ENCODE measurements at regions not wholly inside any gene's neighbourhood (a gene's known extent, or its start where the extent isn't known, plus 50 kb on each side); places are given as distances from the start of the nearest gene placed in this dataset.
"Not testable (repeated sequence)": the region's sequence is repeated elsewhere in the genome, so short reads cannot be mapped to it uniquely, and the experiment has no call there.

- no peaks in the 10 kb centered on the region for H3K4me1 ChIP-seq (ENCODE audit: control insufficient read depth, insufficient read depth, low read length)
- no peak overlapping the region for H3K27ac ChIP-seq (ENCODE audit: low read length)
- H3K4me3 ChIP-seq (ENCODE audit: low read length in 2 of 2) = no peak overlapping the region
- no peak overlapping the region for H3K9ac ChIP-seq (ENCODE audit: low read length in 2 of 2)
- H3K27me3 ChIP-seq (ENCODE audit: control insufficient read depth in 1 of 2, insufficient read depth in 2 of 2, low read length in 2 of 2) = no peaks in the 10 kb centered on the region
- no peaks in the 10 kb centered on the region for H3K36me3 ChIP-seq (ENCODE audit: control insufficient read depth in 2 of 2, insufficient read depth in 2 of 2, low read length in 2 of 2)
- H3K9me3 ChIP-seq (ENCODE audit: control insufficient read depth in 2 of 2, low read length in 2 of 2) = no peaks in the 10 kb centered on the region
Observed at GRCh38 chr1:218926631-218927030, 247.0 kb upstream of the LYPLAL1 start.

DNA sequence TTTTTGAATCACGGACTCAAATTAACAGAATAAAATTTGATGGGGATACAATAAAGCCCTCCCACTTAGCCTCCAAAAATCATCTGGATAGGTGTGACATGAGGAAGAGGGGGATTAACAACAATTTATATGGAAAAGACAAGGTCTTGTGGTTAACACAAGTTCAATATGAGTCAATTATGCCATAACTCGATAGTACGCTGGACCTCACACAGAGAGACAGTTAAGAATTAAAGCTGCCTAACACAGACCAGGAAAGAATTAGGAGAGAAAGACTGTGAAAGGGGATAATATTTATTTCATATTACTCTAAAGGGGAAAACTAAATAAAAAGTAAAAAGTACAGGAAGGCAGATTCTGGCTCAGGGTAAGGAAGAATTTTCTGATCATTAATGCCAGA is 243.7 kb upstream of the LYPLAL1 start:
- Histone ChIP-seq H3K27ac (ENCODE audit: low read length) (no peak overlapping the region), H3K9ac (ENCODE audit: low read length in 2 of 2) (no peak overlapping the region)

GRCh38 chr1:218930472-218931241 is 243.0 kb upstream of the LYPLAL1 start:
- Histone ChIP-seq H3K36me3 (ENCODE audit: control insufficient read depth in 2 of 2, insufficient read depth in 2 of 2, low read length in 2 of 2) (no peaks in the 10 kb centered on the region), H3K9ac (ENCODE audit: low read length in 2 of 2) (no peak overlapping the region), H3K27me3 (ENCODE audit: control insufficient read depth in 1 of 2, insufficient read depth in 2 of 2, low read length in 2 of 2) (no peaks in the 10 kb centered on the region), H3K9me3 (ENCODE audit: control insufficient read depth in 2 of 2, low read length in 2 of 2) (no peaks in the 10 kb centered on the region), H3K4me3 (ENCODE audit: low read length in 2 of 2) (no peak overlapping the region), H3K27ac (ENCODE audit: low read length) (no peak overlapping the region), H3K4me1 (ENCODE audit: control insufficient read depth, insufficient read depth, low read length) (no peaks in the 10 kb centered on the region)

More for the DNA sequence above, 243.7 kb upstream of the LYPLAL1 start:
- no peaks in the 10 kb centered on the region for H3K36me3 ChIP-seq (ENCODE audit: control insufficient read depth in 2 of 2, insufficient read depth in 2 of 2, low read length in 2 of 2)
- no peak overlapping the region for H3K4me3 ChIP-seq (ENCODE audit: low read length in 2 of 2)
- H3K4me1 ChIP-seq (ENCODE audit: control insufficient read depth, insufficient read depth, low read length) = no peaks in the 10 kb centered on the region
- H3K9me3 ChIP-seq (ENCODE audit: control insufficient read depth in 2 of 2, low read length in 2 of 2) = no peaks in the 10 kb centered on the region
- H3K27me3 ChIP-seq (ENCODE audit: control insufficient read depth in 1 of 2, insufficient read depth in 2 of 2, low read length in 2 of 2) = no peaks in the 10 kb centered on the region

- no peaks in the 10 kb centered on the region for H3K9me3 ChIP-seq (ENCODE audit: control insufficient read depth in 2 of 2, low read length in 2 of 2)
- H3K4me1 ChIP-seq (ENCODE audit: control insufficient read depth, insufficient read depth, low read length) = no peaks in the 10 kb centered on the region
- H3K27ac ChIP-seq (ENCODE audit: low read length) = no peak overlapping the region
- H3K9ac ChIP-seq (ENCODE audit: low read length in 2 of 2) = no peak overlapping the region
- no peaks in the 10 kb centered on the region for H3K27me3 ChIP-seq (ENCODE audit: control insufficient read depth in 1 of 2, insufficient read depth in 2 of 2, low read length in 2 of 2)
- H3K4me3 ChIP-seq (ENCODE audit: low read length in 2 of 2) = no peak overlapping the region
- H3K36me3 ChIP-seq (ENCODE audit: control insufficient read depth in 2 of 2, insufficient read depth in 2 of 2, low read length in 2 of 2) = no peaks in the 10 kb centered on the region
Observed at GRCh38 chr1:218931324-218931723, 242.4 kb upstream of the LYPLAL1 start.

DNA sequence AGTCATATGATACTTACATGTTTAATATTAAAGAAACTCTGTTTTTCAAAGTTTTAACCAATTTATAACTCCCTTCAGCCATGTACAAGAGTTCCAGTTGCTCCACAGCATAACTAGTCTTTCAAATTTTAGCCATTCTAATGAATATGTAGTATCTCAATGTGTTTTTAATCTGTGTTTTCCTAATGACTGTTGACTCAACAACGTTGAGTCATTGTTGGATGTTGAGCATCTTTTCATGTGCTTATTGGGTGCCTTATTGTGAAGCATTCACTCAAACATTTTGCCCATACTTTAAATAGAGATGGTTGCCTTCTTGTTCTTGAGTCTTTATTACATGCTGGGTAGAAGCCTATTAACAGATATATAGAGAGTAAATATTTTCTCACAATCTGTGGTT is 240.2 kb upstream of the LYPLAL1 start:
- no peaks in the 10 kb centered on the region for H3K27me3 ChIP-seq (ENCODE audit: control insufficient read depth in 1 of 2, insufficient read depth in 2 of 2, low read length in 2 of 2)
- no peak overlapping the region for H3K9ac ChIP-seq (ENCODE audit: low read length in 2 of 2)
- H3K27ac ChIP-seq (ENCODE audit: low read length) = no peak overlapping the region
- no peaks in the 10 kb centered on the region for H3K36me3 ChIP-seq (ENCODE audit: control insufficient read depth in 2 of 2, insufficient read depth in 2 of 2, low read length in 2 of 2)
- no peaks in the 10 kb centered on the region for H3K4me1 ChIP-seq (ENCODE audit: control insufficient read depth, insufficient read depth, low read length)
- H3K9me3 ChIP-seq (ENCODE audit: control insufficient read depth in 2 of 2, low read length in 2 of 2) = peaks cover 0 to 3% of the 10 kb centered on the region in 2 donors
- H3K4me3 ChIP-seq (ENCODE audit: low read length in 2 of 2) = no peak overlapping the region

GRCh38 chr1:218935408-218935807 is 238.3 kb upstream of the LYPLAL1 start:
- not testable (repeated sequence) for H3K4me1 ChIP-seq (ENCODE audit: control insufficient read depth, insufficient read depth, low read length); H3K9ac ChIP-seq (ENCODE audit: low read length in 2 of 2); H3K27me3 ChIP-seq (ENCODE audit: control insufficient read depth in 1 of 2, insufficient read depth in 2 of 2, low read length in 2 of 2); H3K27ac ChIP-seq (ENCODE audit: low read length); H3K9me3 ChIP-seq (ENCODE audit: control insufficient read depth in 2 of 2, low read length in 2 of 2); H3K36me3 ChIP-seq (ENCODE audit: control insufficient read depth in 2 of 2, insufficient read depth in 2 of 2, low read length in 2 of 2); H3K4me3 ChIP-seq (ENCODE audit: low read length in 2 of 2)

DNA sequence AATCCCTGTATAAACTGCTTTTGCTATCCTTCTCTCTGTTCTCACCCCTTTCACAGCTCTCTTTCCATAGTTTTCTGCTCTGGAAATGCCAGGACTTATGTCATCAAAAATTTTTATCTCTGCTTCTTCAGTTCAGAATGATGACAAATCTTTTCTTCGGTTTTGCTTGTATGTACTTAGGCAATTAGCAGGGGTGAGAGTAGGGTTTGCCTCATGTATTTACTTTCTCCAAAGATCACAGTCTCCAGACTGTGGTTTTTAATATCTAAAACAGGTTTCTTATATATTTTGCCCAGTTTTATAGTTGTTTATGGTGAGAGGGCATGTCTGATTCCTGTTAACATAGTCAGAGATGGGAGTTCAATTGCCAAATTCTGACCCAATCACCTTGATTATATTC is 235.4 kb upstream of the LYPLAL1 start:
- Histone ChIP-seq H3K27me3 (ENCODE audit: control insufficient read depth in 1 of 2, insufficient read depth in 2 of 2, low read length in 2 of 2) (no peaks in the 10 kb centered on the region), H3K9me3 (ENCODE audit: control insufficient read depth in 2 of 2, low read length in 2 of 2) (peaks cover 0 to 3% of the 10 kb centered on the region in 2 donors), H3K36me3 (ENCODE audit: control insufficient read depth in 2 of 2, insufficient read depth in 2 of 2, low read length in 2 of 2) (no peaks in the 10 kb centered on the region), H3K4me3 (ENCODE audit: low read length in 2 of 2) (no peak overlapping the region), H3K4me1 (ENCODE audit: control insufficient read depth, insufficient read depth, low read length) (no peaks in the 10 kb centered on the region), H3K27ac (ENCODE audit: low read length) (no peak overlapping the region), H3K9ac (ENCODE audit: low read length in 2 of 2) (no peak overlapping the region)

DNA sequence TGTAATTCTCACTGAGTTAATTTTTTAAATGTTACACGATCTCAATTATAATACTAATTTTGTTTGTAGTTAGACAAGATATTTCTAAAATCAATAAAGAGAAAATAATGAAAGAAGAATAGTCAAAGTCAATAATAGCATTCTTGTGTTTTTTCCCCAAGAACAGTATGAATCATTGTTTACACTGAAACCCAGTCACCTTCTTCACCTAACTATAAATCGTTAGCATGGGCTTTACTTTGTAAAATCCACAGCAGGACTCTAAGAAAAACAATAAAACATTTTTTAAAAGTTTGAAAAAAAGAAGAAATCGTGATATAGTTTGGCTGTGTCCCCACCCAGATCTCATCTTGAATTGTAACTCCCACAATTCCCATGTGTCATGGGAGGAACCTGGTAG is 234.6 kb upstream of the LYPLAL1 start:
- Histone ChIP-seq H3K36me3 (ENCODE audit: control insufficient read depth in 2 of 2, insufficient read depth in 2 of 2, low read length in 2 of 2) (no peaks in the 10 kb centered on the region), H3K9ac (ENCODE audit: low read length in 2 of 2) (no peak overlapping the region), H3K9me3 (ENCODE audit: control insufficient read depth in 2 of 2, low read length in 2 of 2) (peaks cover 0 to 3% of the 10 kb centered on the region in 2 donors), H3K4me3 (ENCODE audit: low read length in 2 of 2) (no peak overlapping the region), H3K4me1 (ENCODE audit: control insufficient read depth, insufficient read depth, low read length) (no peaks in the 10 kb centered on the region), H3K27me3 (ENCODE audit: control insufficient read depth in 1 of 2, insufficient read depth in 2 of 2, low read length in 2 of 2) (no peaks in the 10 kb centered on the region), H3K27ac (ENCODE audit: low read length) (no peak overlapping the region)

GRCh38 chr1:218942431-218942830 is 231.2 kb upstream of the LYPLAL1 start:
- no peaks in the 10 kb centered on the region for H3K4me1 ChIP-seq (ENCODE audit: control insufficient read depth, insufficient read depth, low read length)
- H3K9ac ChIP-seq (ENCODE audit: low read length in 2 of 2) = no peak overlapping the region
- H3K36me3 ChIP-seq (ENCODE audit: control insufficient read depth in 2 of 2, insufficient read depth in 2 of 2, low read length in 2 of 2) = no peaks in the 10 kb centered on the region
- no peak overlapping the region for H3K27ac ChIP-seq (ENCODE audit: low read length)
- no peaks in the 10 kb centered on the region for H3K9me3 ChIP-seq (ENCODE audit: control insufficient read depth in 2 of 2, low read length in 2 of 2)
- H3K4me3 ChIP-seq (ENCODE audit: low read length in 2 of 2) = no peak overlapping the region
- H3K27me3 ChIP-seq (ENCODE audit: control insufficient read depth in 1 of 2, insufficient read depth in 2 of 2, low read length in 2 of 2) = no peaks in the 10 kb centered on the region

DNA sequence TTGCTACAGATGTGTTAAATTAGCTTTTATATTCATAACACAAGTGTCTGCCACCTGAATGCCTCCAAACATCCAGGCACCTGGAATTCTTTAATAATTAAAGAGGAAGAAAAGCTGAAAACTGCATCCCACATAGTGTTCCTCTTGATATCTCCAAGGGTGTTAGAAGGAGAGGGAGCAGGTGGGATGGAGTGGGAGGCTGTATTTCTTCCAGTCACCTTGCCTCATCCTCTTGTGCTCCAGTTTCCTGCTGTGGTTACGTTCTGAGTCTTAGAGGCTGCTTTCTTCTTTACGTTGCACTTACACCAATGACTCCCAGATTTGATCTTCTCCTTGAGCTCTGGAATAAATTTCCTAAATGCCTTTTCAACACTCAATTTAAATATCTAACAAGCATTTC is 230.3 kb upstream of the LYPLAL1 start:
- no peak overlapping the region for H3K9ac ChIP-seq (ENCODE audit: low read length in 2 of 2)
- H3K36me3 ChIP-seq (ENCODE audit: control insufficient read depth in 2 of 2, insufficient read depth in 2 of 2, low read length in 2 of 2) = no peaks in the 10 kb centered on the region
- H3K4me1 ChIP-seq (ENCODE audit: control insufficient read depth, insufficient read depth, low read length) = no peaks in the 10 kb centered on the region
- H3K27ac ChIP-seq (ENCODE audit: low read length) = no peak overlapping the region
- H3K9me3 ChIP-seq (ENCODE audit: control insufficient read depth in 2 of 2, low read length in 2 of 2) = no peaks in the 10 kb centered on the region
- no peak overlapping the region for H3K4me3 ChIP-seq (ENCODE audit: low read length in 2 of 2)
- no peaks in the 10 kb centered on the region for H3K27me3 ChIP-seq (ENCODE audit: control insufficient read depth in 1 of 2, insufficient read depth in 2 of 2, low read length in 2 of 2)

DNA sequence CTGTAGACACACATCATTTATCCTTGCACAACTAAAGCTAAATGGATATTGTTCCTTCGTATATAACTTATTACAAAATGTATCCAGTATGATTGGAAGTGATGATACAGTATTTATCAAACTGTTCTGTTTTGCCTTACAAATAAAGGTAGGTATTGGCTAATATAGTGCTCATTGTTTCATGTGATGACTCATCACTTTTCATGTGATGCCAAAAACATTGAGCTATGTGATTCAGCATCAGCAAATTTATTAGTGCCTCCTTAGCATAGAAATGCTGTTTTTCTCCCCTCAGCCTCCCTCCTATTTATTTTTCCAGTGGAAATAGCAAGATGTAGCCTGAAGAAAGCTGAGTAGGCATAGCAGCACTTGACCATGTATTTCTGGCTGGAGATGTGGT is 228.6 kb upstream of the LYPLAL1 start:
- H3K4me1 ChIP-seq (ENCODE audit: control insufficient read depth, insufficient read depth, low read length) = no peaks in the 10 kb centered on the region
- H3K27me3 ChIP-seq (ENCODE audit: control insufficient read depth in 1 of 2, insufficient read depth in 2 of 2, low read length in 2 of 2) = no peaks in the 10 kb centered on the region
- H3K36me3 ChIP-seq (ENCODE audit: control insufficient read depth in 2 of 2, insufficient read depth in 2 of 2, low read length in 2 of 2) = no peaks in the 10 kb centered on the region
- no peak overlapping the region for H3K4me3 ChIP-seq (ENCODE audit: low read length in 2 of 2)
- no peaks in the 10 kb centered on the region for H3K9me3 ChIP-seq (ENCODE audit: control insufficient read depth in 2 of 2, low read length in 2 of 2)
- no peak overlapping the region for H3K9ac ChIP-seq (ENCODE audit: low read length in 2 of 2)
- H3K27ac ChIP-seq (ENCODE audit: low read length) = no peak overlapping the region

All from stomach smooth muscle (tissue), 2 donors.